A549 (cell line): ENCODE measurements at regions not wholly inside any gene's neighbourhood (a gene's known extent, or its start where the extent isn't known, plus 50 kb on each side); places are given as distances from the start of the nearest gene placed in this dataset.

Experiments
- ATAC-seq, 2 experiments: fragments of 200-7000 bp in 1 of 2; fragments of >200 bp in 1 of 2; cut with Nextera tagmentation in 1 of 2; cut with Tn5 transposase in 1 of 2; 3 replicates each; pipeline versions ENCODE4 v1.8.0 to v1.9.1; 2018 to 2020; ENCODE audit warnings: mild to moderate bottlenecking in 1 of 2, moderate library complexity in 1 of 2
- CTCF ChIA-PET: fragments of 300-600 bp; sonication (Branson Sonifier 250); formaldehyde crosslinking; extraction: SDS; loops from one replicate; lab custom pipeline; 2021; ENCODE audit warnings: antibody characterized with exemption, inconsistent platforms; lab: Yijun Ruan, JAX
- POLR2A ChIA-PET: fragments of 350-600 bp; formaldehyde crosslinking; extraction: SDS; loops from one replicate; lab custom pipeline; 2021; ENCODE audit warnings: antibody characterized with exemption, inconsistent platforms; lab: Yijun Ruan, JAX
- DNase-seq, 2 experiments: peaks; one replicate each; pipeline versions ENCODE4 v3.0.0 to v3.0.0-alpha.2; 2011 to 2016; ENCODE audit warnings: low read depth in 1 of 2, low spot score in 1 of 2
- FAIRE-seq: peaks from 2 replicates; lab custom pipeline; 2011; peaks lifted over from hg19 to GRCh38; lab: Jason Lieb, UNC
- H3K27ac ChIP-seq, 2 experiments: fragments of >200 bp; sonication (Bioruptor Twin); formaldehyde crosslinking; 3 replicates each; pipeline ENCODE4 v1.5.1; 2016 to 2017
- H3K4me1 ChIP-seq: fragments of >200 bp; sonication (Bioruptor Twin); formaldehyde crosslinking; 3 replicates; pipeline ENCODE4 v1.6.1; 2016
- H3K4me2 ChIP-seq: fragments of >200 bp; sonication (Bioruptor Twin); formaldehyde crosslinking; 3 replicates; pipeline ENCODE4 v1.6.1; 2016
- H3K4me3 ChIP-seq: fragments of >200 bp; sonication (Bioruptor Twin); formaldehyde crosslinking; 3 replicates; pipeline ENCODE4 v1.5.1; 2016
- H3K9me3 ChIP-seq: fragments of >200 bp; sonication (Bioruptor Twin); formaldehyde crosslinking; 3 replicates; pipeline ENCODE4 v1.6.1; 2016
- CHD4 ChIP-seq: fragments of 200-600 bp; sonication (generic); IDR thresholded peaks from 2 replicates; pipeline ENCODE4 v1.6.1; 2016; ENCODE audit warnings: antibody characterized with exemption, mild to moderate bottlenecking, borderline replicate concordance
- EHF ChIP-seq: fragments of 250-450 bp; sonication (Bioruptor Pico); IDR thresholded peaks from 2 replicates; pipeline ENCODE4 v1.5.0; 2020; ENCODE audit warnings: mild to moderate bottlenecking
- ELK1 ChIP-seq: fragments of 150-350 bp; IDR thresholded peaks from 2 replicates; pipeline ENCODE4 v1.6.1; 2014; ENCODE audit warnings: low read depth, mild to moderate bottlenecking, low read length
- EP300 ChIP-seq, 2 experiments: fragments of >200 bp; sonication (Bioruptor Twin); formaldehyde crosslinking; IDR thresholded peaks; 2 replicates in 1 of 2; 3 replicates in 1 of 2; pipeline ENCODE4 v1.6.1; 2016 to 2017
- ESRRA ChIP-seq: fragments of 150-350 bp; IDR thresholded peaks from 2 replicates; pipeline ENCODE4 v1.6.1; 2014; ENCODE audit warnings: mild to moderate bottlenecking, low read length, borderline replicate concordance
- GATA3 ChIP-seq: IDR thresholded peaks from 2 replicates; pipeline ENCODE4 v1.6.1; 2012; ENCODE audit warnings: borderline replicate concordance
- HDAC2 ChIP-seq: fragments of 200-600 bp; sonication (generic); IDR thresholded peaks from 2 replicates; pipeline ENCODE4 v1.6.1; 2016
- HEYL ChIP-seq: fragments of 250-450 bp; sonication (Bioruptor Pico); IDR thresholded peaks from 2 replicates; pipeline ENCODE4 v1.8.0; 2021; ENCODE audit warnings: mild to moderate bottlenecking, moderate library complexity
- HOXB5 ChIP-seq: fragments of 250-450 bp; sonication (Bioruptor Pico); IDR thresholded peaks from 2 replicates; pipeline ENCODE4 v1.5.0; 2020; ENCODE audit warnings: mild to moderate bottlenecking, moderate library complexity
- RCOR1 ChIP-seq: fragments of 150-350 bp; IDR thresholded peaks from 2 replicates; pipeline ENCODE4 v1.6.1; 2014; ENCODE audit warnings: antibody characterized with exemption, low read length, low read depth
- RFX5 ChIP-seq: fragments of 450-650 bp; IDR thresholded peaks from 2 replicates; pipeline ENCODE4 v1.7.1; 2014; ENCODE audit warnings: antibody characterized with exemption, mild to moderate bottlenecking, moderate library complexity
- RNF2 ChIP-seq: fragments of 200-600 bp; sonication (generic); IDR thresholded peaks from 2 replicates; pipeline ENCODE4 v1.6.1; 2016; ENCODE audit warnings: low read depth, mild to moderate bottlenecking, antibody characterized with exemption, moderate library complexity, borderline replicate concordance
- TP53 ChIP-seq: fragments of 250-450 bp; sonication (Bioruptor Pico); IDR thresholded peaks from 2 replicates; pipeline ENCODE4 v1.5.0; 2021; ENCODE audit warnings: mild to moderate bottlenecking, moderate library complexity
- USF2 ChIP-seq: fragments of 450-650 bp; IDR thresholded peaks from 2 replicates; pipeline ENCODE4 v1.6.1; 2014; ENCODE audit warnings: antibody characterized with exemption
- WGBS: methylation state at CpG from one replicate; pipeline ENCODE4 v1.1.6; 2017; ENCODE audit errors: missing lambda C conversion rate; 5-methylcytosine and 5-hydroxymethylcytosine counted together
- TF ChIP-seq, protein P1 (sequence below): IDR thresholded peaks from 2 replicates; pipeline ENCODE4 v1.6.1; 2012
- TF ChIP-seq, protein P2 (sequence below): IDR thresholded peaks from 2 replicates; pipeline ENCODE4 v1.6.1; 2012; ENCODE audit warnings: low read depth, borderline replicate concordance

DNA sequence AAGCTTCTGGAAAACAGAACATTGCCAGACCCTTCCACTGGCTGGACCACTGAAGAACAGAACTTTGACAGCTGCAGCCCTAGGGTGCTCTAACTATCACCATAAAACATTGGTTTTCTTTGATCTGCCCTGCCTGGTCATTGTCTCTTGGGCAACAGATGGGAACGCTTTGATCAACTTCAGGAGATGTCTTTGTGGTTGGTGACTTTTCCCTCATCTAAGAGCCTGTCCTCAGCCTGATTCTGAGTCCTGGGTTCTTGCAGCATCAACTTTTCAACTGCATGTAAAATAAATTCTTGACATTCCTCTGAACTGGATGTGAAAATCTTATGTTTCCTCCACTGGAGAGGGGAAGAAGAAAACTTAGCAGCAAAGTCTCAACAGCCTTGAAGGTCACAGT lies 53.1 kb upstream of the ZNRF2 start:
- WGBS, result 72% methylated on average over 1 of the region's 1 CpG
- peaks cover 3% of the 10 kb centered on the region; the same call in 1 of the 3 replicates for H3K4me1 ChIP-seq
- CTCF ChIA-PET, result interaction anchor here (1.3 to 1.4 kb wide), 2 partner anchors 11 to 176 kb away, joined by 3 to 5 read pairs; no protein-coding TSS in a partner anchor
- H3K4me2 ChIP-seq, result no peak overlapping the region
- ATAC-seq, result no peak
- no peak overlapping the region for H3K4me3 ChIP-seq
- TF ChIP-seq EHF (CRISPR knock-in tag), result no peak
- TF ChIP-seq RFX5, result no peak
- TF ChIP-seq HDAC2, result no peak
- TF ChIP-seq, protein P1, sequence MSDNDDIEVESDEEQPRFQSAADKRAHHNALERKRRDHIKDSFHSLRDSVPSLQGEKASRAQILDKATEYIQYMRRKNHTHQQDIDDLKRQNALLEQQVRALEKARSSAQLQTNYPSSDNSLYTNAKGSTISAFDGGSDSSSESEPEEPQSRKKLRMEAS, result no peak
- TF ChIP-seq GATA3, result no peak
- TF ChIP-seq CHD4, result no peak
- TF ChIP-seq ESRRA, result no peak
- TF ChIP-seq TP53 (CRISPR knock-in tag), result no peak
- no peak for TF ChIP-seq RCOR1
- TF ChIP-seq, protein P2, sequence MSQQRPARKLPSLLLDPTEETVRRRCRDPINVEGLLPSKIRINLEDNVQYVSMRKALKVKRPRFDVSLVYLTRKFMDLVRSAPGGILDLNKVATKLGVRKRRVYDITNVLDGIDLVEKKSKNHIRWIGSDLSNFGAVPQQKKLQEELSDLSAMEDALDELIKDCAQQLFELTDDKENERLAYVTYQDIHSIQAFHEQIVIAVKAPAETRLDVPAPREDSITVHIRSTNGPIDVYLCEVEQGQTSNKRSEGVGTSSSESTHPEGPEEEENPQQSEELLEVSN, result no peak
- POLR2A ChIA-PET, result no interaction called here
- no peak for FAIRE-seq
- H3K27ac ChIP-seq, result no peak overlapping the region
- no peak for DNase-seq
- H3K9me3 ChIP-seq, result no peaks in the 10 kb centered on the region

DNA sequence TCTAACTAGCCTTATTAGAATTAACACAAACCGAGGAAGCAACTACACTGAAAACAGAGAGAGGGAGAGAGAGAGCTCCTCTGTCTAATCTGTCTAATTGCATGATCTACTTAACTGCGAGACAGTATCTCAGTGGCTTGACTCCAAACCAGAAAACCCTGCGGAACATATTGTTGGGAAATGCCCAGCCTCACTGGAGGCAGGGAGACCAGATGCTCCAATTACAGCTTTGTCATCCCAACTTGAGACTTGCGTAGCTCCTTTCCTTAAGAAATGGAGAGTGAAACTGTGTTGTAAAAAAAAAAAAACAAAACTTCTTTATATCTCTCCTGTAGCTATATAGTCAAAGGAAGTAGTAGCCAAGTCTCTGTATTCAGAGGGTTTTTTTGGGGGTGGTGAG lies 52.0 kb upstream of the ZNRF2 start:
- ChIA-PET CTCF (interaction anchor here (1.5 kb wide), 1 partner anchor 54 kb away, joined by 3 read pairs; no protein-coding TSS in a partner anchor), POLR2A (no interaction called here)
- ATAC-seq (no peak), FAIRE-seq (no peak), DNase-seq (no peak)
- Histone ChIP-seq H3K4me2 (no peak overlapping the region), H3K4me3 (no peak overlapping the region), H3K4me1 (no peaks in the 10 kb centered on the region), H3K9me3 (no peaks in the 10 kb centered on the region), H3K27ac (no peak overlapping the region)
- TF ChIP-seq HOXB5 (CRISPR knock-in tag), result no peak
- no peak for TF ChIP-seq EP300 (IDR thresholded peaks at IDR 0.05)
- no peak for TF ChIP-seq EHF (CRISPR knock-in tag)
- TF ChIP-seq HEYL (CRISPR knock-in tag), result no peak
- TF ChIP-seq ELK1, result no peak
- no peak for TF ChIP-seq CHD4
- no peak for TF ChIP-seq RNF2
- no peak for TF ChIP-seq USF2
- no peak for TF ChIP-seq HDAC2
- WGBS, result 71% methylated on average over 4 of the region's 4 CpGs
